ENCODE measurements at regions not wholly inside any gene's neighbourhood (a gene's known extent, or its start where the extent isn't known, plus 50 kb on each side); places are given as distances from the start of the nearest gene placed in this dataset.

- TF ChIP-seq POLR2A (IDR thresholded peaks at IDR 0.05; ENCODE audit: low read depth, low read length) = no peak
- no peak for TF ChIP-seq POLR2AphosphoS5 (IDR thresholded peaks at IDR 0.05; ENCODE audit: low read depth, low read length)
- no peak for TF ChIP-seq POU2F2 (IDR thresholded peaks at IDR 0.05; ENCODE audit: low read depth, low read length)
Measured at GRCh38 chr16:72426386-72426785, 254.4 kb upstream of the PMFBP1 start.

All from GM12891 (cell line).